ENCODE measurements at regions not wholly inside any gene's neighbourhood (a gene's known extent, or its start where the extent isn't known, plus 50 kb on each side); places are given as distances from the start of the nearest gene placed in this dataset.

GRCh38 chr6:148068437-148069061 is 274.1 kb upstream of the SASH1 start:
- DNase-seq = no peak

GRCh38 chr6:148069256-148069655 is 273.4 kb upstream of the SASH1 start:
- no peak for DNase-seq

GRCh38 chr6:148074291-148074690 is 268.3 kb upstream of the SASH1 start:
- DNase-seq = no peak

GRCh38 chr6:148074738-148075137 is 267.9 kb upstream of the SASH1 start:
- no peak for DNase-seq

GRCh38 chr6:148075352-148075751 is 267.3 kb upstream of the SASH1 start:
- DNase-seq = no peak

GRCh38 chr6:148076051-148076450 is 266.6 kb upstream of the SASH1 start:
- DNase-seq = no peak

- no peak for DNase-seq
Measured at GRCh38 chr6:148080315-148080714, 262.3 kb upstream of the SASH1 start.

- no peak for DNase-seq
Measured at GRCh38 chr6:148081076-148081475, 261.6 kb upstream of the SASH1 start.

GRCh38 chr6:148082044-148082443 is 260.6 kb upstream of the SASH1 start:
- DNase-seq = no peak

GRCh38 chr6:148082696-148083095 is 259.9 kb upstream of the SASH1 start:
- no peak for DNase-seq

GRCh38 chr6:148085631-148086331 is 256.9 kb upstream of the SASH1 start:
- DNase-seq = no peak

GRCh38 chr6:148086386-148086785 is 256.3 kb upstream of the SASH1 start:
- no peak for DNase-seq

- no peak for DNase-seq
Measured at GRCh38 chr6:148086843-148087242, 255.8 kb upstream of the SASH1 start.

GRCh38 chr6:148087659-148088058 is 255.0 kb upstream of the SASH1 start:
- DNase-seq = no peak

GRCh38 chr6:148090326-148090725 is 252.3 kb upstream of the SASH1 start:
- no peak for DNase-seq

GRCh38 chr6:148091394-148091793 is 251.2 kb upstream of the SASH1 start:
- no peak for DNase-seq

GRCh38 chr6:148103436-148103835 is 239.2 kb upstream of the SASH1 start:
- no peak for DNase-seq

GRCh38 chr6:148104131-148104530 is 238.5 kb upstream of the SASH1 start:
- DNase-seq = no peak

- DNase-seq = no peak
Measured at GRCh38 chr6:148105695-148106094, 236.9 kb upstream of the SASH1 start.

- no peak for DNase-seq
Measured at GRCh38 chr6:148107911-148108310, 234.7 kb upstream of the SASH1 start.

GRCh38 chr6:148109732-148110131 is 232.9 kb upstream of the SASH1 start:
- DNase-seq = no peak

- DNase-seq = no peak
Measured at GRCh38 chr6:148110925-148111324, 231.7 kb upstream of the SASH1 start.

- DNase-seq = no peak
Measured at GRCh38 chr6:148112851-148113319, 229.8 kb upstream of the SASH1 start.

GRCh38 chr6:148116001-148116400 is 226.6 kb upstream of the SASH1 start:
- DNase-seq = no peak

GRCh38 chr6:148118244-148118643 is 224.4 kb upstream of the SASH1 start:
- no peak for DNase-seq

All from CD4-positive, alpha-beta T cell treated with Interleukin-6 for 4 hours (primary cell).